ENCODE measurements at regions not wholly inside any gene's neighbourhood (a gene's known extent, or its start where the extent isn't known, plus 50 kb on each side); places are given as distances from the start of the nearest gene placed in this dataset.
A peak's percentile ranks its signal among the peaks of the same experiment; 100 is the strongest.

DNA sequence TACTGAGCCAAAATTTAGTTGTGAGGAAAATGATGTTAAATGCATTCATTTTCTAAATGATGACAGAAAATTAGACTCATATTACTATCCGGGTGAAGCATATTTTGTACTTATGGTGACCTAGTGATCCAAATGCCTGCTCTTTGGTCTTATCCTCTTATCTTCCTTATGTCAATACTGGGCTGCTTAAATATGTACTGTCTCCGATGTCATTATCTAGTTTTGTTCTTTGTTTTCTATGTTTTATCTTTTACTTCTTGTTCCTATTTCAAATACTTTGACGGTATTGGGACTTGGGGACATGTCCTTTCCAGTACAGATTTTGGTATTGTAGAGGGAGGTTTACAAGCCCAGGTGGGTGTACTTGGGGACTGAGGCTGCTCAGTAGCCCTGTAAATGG lies 124.6 kb upstream of the ESR1 start:
- intact Hi-C loops (cut with DNase I; ENCODE audit: low total_unique reads), result no loop called here
- no peaks in the 10 kb centered on the region for H3K4me1 ChIP-seq
- H3K36me3 ChIP-seq, result no peaks in the 10 kb centered on the region
- no peak for DNase-seq
- H3K9me3 ChIP-seq, result no peaks in the 10 kb centered on the region
- H3K4me3 ChIP-seq, result no peak overlapping the region
- no peak overlapping the region for H3K27ac ChIP-seq
- no peak for TF ChIP-seq POLR2A (IDR thresholded peaks at IDR 0.05)
- TF ChIP-seq, protein P1, sequence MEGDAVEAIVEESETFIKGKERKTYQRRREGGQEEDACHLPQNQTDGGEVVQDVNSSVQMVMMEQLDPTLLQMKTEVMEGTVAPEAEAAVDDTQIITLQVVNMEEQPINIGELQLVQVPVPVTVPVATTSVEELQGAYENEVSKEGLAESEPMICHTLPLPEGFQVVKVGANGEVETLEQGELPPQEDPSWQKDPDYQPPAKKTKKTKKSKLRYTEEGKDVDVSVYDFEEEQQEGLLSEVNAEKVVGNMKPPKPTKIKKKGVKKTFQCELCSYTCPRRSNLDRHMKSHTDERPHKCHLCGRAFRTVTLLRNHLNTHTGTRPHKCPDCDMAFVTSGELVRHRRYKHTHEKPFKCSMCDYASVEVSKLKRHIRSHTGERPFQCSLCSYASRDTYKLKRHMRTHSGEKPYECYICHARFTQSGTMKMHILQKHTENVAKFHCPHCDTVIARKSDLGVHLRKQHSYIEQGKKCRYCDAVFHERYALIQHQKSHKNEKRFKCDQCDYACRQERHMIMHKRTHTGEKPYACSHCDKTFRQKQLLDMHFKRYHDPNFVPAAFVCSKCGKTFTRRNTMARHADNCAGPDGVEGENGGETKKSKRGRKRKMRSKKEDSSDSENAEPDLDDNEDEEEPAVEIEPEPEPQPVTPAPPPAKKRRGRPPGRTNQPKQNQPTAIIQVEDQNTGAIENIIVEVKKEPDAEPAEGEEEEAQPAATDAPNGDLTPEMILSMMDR (IDR thresholded peaks at IDR 0.05), result no peak
- H3K27me3 ChIP-seq, result no peaks in the 10 kb centered on the region

DNA sequence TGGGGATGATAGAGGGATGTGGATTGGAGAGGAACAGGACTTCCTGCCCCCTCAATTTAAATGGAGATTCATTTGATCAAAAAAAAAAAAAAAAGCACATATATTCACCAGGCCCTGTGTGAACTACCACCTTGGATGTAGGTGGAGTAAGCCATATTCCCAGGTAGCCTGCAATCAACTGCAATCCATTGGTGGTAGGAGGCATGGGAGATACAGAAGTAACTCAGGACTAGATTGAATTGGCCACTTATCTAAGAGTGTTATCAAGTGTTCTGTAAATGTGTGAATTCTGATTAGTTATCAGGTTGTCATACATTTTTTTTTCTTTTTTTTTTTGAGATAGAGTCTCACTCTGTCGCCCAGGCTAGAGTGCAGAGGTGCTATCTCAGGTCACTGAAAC lies 124.1 kb upstream of the ESR1 start:
- no peak overlapping the region for H3K4me3 ChIP-seq
- H3K36me3 ChIP-seq, result no peaks in the 10 kb centered on the region
- no peak overlapping the region for H3K27ac ChIP-seq
- no peaks in the 10 kb centered on the region for H3K9me3 ChIP-seq
- intact Hi-C loops (cut with DNase I; ENCODE audit: low total_unique reads), result no loop called here
- H3K27me3 ChIP-seq, result no peaks in the 10 kb centered on the region
- TF ChIP-seq, protein P1 (IDR thresholded peaks at IDR 0.05), result no peak
- TF ChIP-seq POLR2A (IDR thresholded peaks at IDR 0.05), result no peak
- DNase-seq, result no peak
- no peaks in the 10 kb centered on the region for H3K4me1 ChIP-seq

DNA sequence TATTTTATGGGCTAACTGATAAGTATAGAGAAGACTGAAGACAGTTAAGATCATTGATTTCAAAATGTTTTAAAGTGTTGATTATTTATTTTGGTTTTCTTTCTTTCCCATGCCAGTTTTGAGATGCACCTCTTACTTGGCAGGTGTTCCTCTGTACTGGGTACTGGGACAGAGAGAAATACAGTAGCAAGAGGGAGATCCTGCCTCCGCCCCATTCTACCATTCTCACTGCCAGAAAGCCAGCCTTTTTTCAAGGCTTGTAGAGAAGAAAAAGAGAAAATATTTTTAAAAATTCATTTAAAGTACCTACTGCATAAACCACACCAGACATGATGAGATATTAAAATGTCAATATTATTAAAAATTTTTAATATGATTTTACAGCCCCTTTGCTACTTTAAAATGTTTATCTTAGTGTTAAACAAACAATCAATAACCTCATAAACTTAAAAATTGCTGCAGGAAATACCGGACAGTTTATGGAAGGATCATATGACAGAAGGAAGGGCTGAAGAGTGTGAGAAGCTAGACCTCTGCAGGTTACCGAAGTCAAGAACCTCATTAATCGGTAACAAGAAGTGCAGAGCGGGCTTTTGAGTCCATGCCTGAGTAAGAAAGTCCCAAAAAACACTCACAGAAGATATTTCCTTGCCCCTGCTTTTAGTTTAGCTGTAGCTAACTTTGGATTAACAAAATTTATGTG lies 117.8 kb upstream of the ESR1 start:
- DNase-seq, result no peak
- no peaks in the 10 kb centered on the region for H3K36me3 ChIP-seq
- H3K4me1 ChIP-seq, result no peaks in the 10 kb centered on the region
- no peaks in the 10 kb centered on the region for H3K27me3 ChIP-seq
- H3K9me3 ChIP-seq, result no peaks in the 10 kb centered on the region
- intact Hi-C loops (cut with DNase I; ENCODE audit: low total_unique reads), result no loop called here
- TF ChIP-seq, protein P1 (IDR thresholded peaks at IDR 0.05), result no peak
- TF ChIP-seq POLR2A (IDR thresholded peaks at IDR 0.05), result no peak
- peak overlapping the region in 1 of 2 donors; percentile 33 for H3K4me3 ChIP-seq
- H3K27ac ChIP-seq, result peak overlapping the region; percentile 88 to 94

DNA sequence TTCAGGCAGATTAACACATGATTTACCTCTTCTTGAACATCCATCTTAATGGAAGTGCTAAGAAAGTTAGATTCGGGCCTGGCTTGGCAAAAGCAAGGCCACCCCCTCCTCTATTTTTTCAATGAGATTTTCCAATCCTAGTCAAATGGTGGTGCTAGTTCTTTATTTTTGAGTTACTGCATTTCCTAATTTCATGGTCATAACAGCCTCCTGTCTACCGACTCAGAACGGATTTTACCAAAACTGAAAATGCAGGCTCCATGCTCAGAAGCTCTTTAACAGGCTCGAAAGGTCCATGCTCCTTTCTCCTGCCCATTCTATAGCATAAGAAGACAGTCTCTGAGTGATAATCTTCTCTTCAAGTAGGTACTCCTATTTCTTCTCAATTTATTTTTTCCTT lies 117.2 kb upstream of the ESR1 start:
- Histone ChIP-seq H3K4me3 (peak overlapping the region; percentile 33), H3K27me3 (no peaks in the 10 kb centered on the region), H3K9me3 (no peaks in the 10 kb centered on the region), H3K27ac (peak overlapping the region; percentile 88 to 94), H3K36me3 (no peaks in the 10 kb centered on the region), H3K4me1 (no peaks in the 10 kb centered on the region)
- intact Hi-C loops (cut with DNase I; ENCODE audit: low total_unique reads), result no loop called here
- TF ChIP-seq, protein P1 (IDR thresholded peaks at IDR 0.05), result peak; percentile 34 to 59 (median 53)
- peak; percentile 29 to 77 for TF ChIP-seq POLR2A (IDR thresholded peaks at IDR 0.05)
- no peak for DNase-seq

DNA sequence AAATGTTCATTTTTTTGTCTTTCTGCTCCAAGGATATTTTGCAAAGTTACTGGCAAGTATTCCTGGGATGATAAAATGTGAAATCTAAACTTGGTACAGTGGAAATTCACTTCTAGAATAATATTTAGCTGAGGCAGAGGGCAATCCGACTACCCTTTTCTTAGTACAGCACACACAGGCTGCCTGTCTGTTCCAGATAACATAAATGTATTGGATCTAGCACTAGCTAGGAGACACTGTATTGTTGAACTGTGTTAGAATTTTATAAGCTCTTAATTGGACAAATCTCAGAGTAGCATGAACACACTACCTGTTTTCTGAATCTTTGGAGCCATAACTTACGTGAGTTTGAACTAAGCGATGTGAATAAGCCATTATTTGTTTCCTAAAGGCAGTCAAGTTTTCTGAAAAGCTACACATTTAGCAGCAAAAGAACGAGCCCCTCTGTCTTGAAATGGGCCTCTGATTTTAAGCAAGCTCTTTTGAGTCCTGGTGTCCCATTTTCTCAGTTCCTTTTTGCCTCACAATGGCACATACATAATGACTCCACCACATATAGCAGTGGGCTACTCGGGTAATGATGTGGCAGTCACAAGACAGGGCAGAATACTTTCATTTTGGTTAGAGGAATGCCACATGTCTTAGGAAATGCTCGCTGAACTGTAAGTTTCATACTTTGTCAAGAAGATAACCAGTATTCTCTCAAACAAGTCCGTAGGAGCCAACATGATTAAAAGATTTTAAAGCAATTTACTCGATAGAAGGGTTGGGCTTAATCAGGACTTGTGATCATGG lies 116.5 kb upstream of the ESR1 start:
- DNase-seq, result no peak
- no peaks in the 10 kb centered on the region for H3K36me3 ChIP-seq
- peak overlapping the region; percentile 88 to 94 for H3K27ac ChIP-seq
- no peaks in the 10 kb centered on the region for H3K4me1 ChIP-seq
- peak overlapping the region; percentile 33 for H3K4me3 ChIP-seq
- intact Hi-C loops (cut with DNase I; ENCODE audit: low total_unique reads), result no loop called here
- TF ChIP-seq, protein P1 (IDR thresholded peaks at IDR 0.05), result no peak
- no peak for TF ChIP-seq POLR2A (IDR thresholded peaks at IDR 0.05)
- no peaks in the 10 kb centered on the region for H3K9me3 ChIP-seq
- no peaks in the 10 kb centered on the region for H3K27me3 ChIP-seq
